K562 (cell line): ENCODE measurements at regions not wholly inside any gene's neighbourhood (a gene's known extent, or its start where the extent isn't known, plus 50 kb on each side); places are given as distances from the start of the nearest gene placed in this dataset.

Experiments
- ATAC-seq: fragments of 200-7000 bp; cut with Tn5 transposase; 3 replicates; pipeline ENCODE4 v1.9.1; 2020; ENCODE audit warnings: moderate library complexity
- BruUV-seq: library from RNA; stranded (reverse); fragments of 400-500 nt; replicated peaks from 2 replicates; lab custom pipeline; 2021; lab: Mats Ljungman, UMichigan
- CTCF ChIA-PET: fragments of 300-600 bp; formaldehyde crosslinking; extraction: SDS; loops from one replicate; lab custom pipeline; 2021; ENCODE audit warnings: low intra/inter-chr PET ratio; lab: Yijun Ruan, JAX
- POLR2A ChIA-PET: fragments of 300-600, 350-650 bp; sonication (Branson Sonifier 250); formaldehyde crosslinking; extraction: SDS; loops from one replicate; lab custom pipeline; 2021; ENCODE audit warnings: antibody characterized with exemption, inconsistent platforms; lab: Yijun Ruan, JAX
- DNase-seq, 4 experiments: peaks; one replicate each; pipeline versions ENCODE4 v3.0.0 to v3.0.0-alpha.2; 2011 to 2018; ENCODE audit warnings: low spot score in 3 of 4, mixed read lengths in 3 of 4; ENCODE audit errors: extremely low read depth in 1 of 4
- FAIRE-seq: peaks from 2 replicates; lab custom pipeline; 2011; peaks lifted over from hg19 to GRCh38; lab: Jason Lieb, UNC
- H2AFZ ChIP-seq: 2 replicates; pipeline ENCODE4 v1.6.0; 2011; ENCODE audit warnings: low read depth, low read length, control low read depth, inconsistent platforms
- H3K27ac ChIP-seq: fragments of 200-600 bp; 3 replicates; pipeline ENCODE4 v1.8.0; 2011; ENCODE audit warnings: low read depth, mild to moderate bottlenecking, control low read depth, inconsistent platforms, low read length, moderate library complexity, mixed read lengths; ENCODE audit errors: extremely low read depth
- H3K27me3 ChIP-seq, 2 experiments: fragments of 300-600 bp in 1 of 2; 2 replicates in 1 of 2; 3 replicates in 1 of 2; pipeline versions ENCODE4 v1.6.0 to v1.8.0; 2011; ENCODE audit warnings: inconsistent platforms in 2 of 2, low read length in 2 of 2, mild to moderate bottlenecking in 1 of 2, mixed read lengths in 1 of 2, moderate library complexity in 1 of 2; ENCODE audit not compliant: control insufficient read depth in 2 of 2, insufficient read depth in 2 of 2
- H3K36me3 ChIP-seq: fragments of 300-600 bp; 3 replicates; pipeline ENCODE4 v1.8.0; 2011; ENCODE audit warnings: mild to moderate bottlenecking, low read length, inconsistent platforms; ENCODE audit not compliant: control insufficient read depth, insufficient read depth
- H3K4me1 ChIP-seq, 2 experiments: fragments of 200-600 bp in 1 of 2; replicated peaks in 1 of 2; 2 replicates in 1 of 2; 3 replicates in 1 of 2; pipeline versions ENCODE4 v1.5.1 to v1.8.0; 2011; ENCODE audit warnings: inconsistent platforms in 2 of 2, low read length in 2 of 2, mild to moderate bottlenecking in 1 of 2, mixed read lengths in 1 of 2, moderate library complexity in 1 of 2; ENCODE audit not compliant: control insufficient read depth in 2 of 2, insufficient read depth in 2 of 2
- H3K4me2 ChIP-seq: 2 replicates; pipeline ENCODE4 v1.6.1; 2011; ENCODE audit warnings: low read length, control low read depth, inconsistent platforms, mixed read lengths; ENCODE audit not compliant: insufficient read depth
- H3K4me3 ChIP-seq: fragments of 200-600 bp; sonication (generic), shearing (Covaris generic); 2 replicates; pipeline ENCODE4 v1.5.1; 2016; ENCODE audit warnings: control low read depth, inconsistent platforms
- H3K79me2 ChIP-seq: fragments of 200-600 bp; 3 replicates; pipeline ENCODE4 v1.8.0; 2011; ENCODE audit warnings: low read length, inconsistent platforms; ENCODE audit not compliant: control insufficient read depth, insufficient read depth
- H3K9ac ChIP-seq, 2 experiments: 2 replicates each; pipeline versions ENCODE4 v1.6.0 to v1.6.1; 2011; ENCODE audit warnings: low read depth in 2 of 2, low read length in 2 of 2, control low read depth in 1 of 2, inconsistent platforms in 1 of 2, mild to moderate bottlenecking in 1 of 2, mixed read lengths in 1 of 2; ENCODE audit not compliant: insufficient read depth in 1 of 2
- H3K9me1 ChIP-seq: one replicate; pipeline ENCODE4 v1.6.0; 2011; ENCODE audit warnings: inconsistent platforms, mild to moderate bottlenecking, low read length, moderate library complexity; ENCODE audit not compliant: control insufficient read depth, insufficient read depth
- H3K9me3 ChIP-seq: replicated peaks from 2 replicates; pipeline ENCODE4 v1.5.1; 2011; ENCODE audit warnings: low read depth, low read length, inconsistent platforms; ENCODE audit not compliant: control insufficient read depth, insufficient read depth
- H4K20me1 ChIP-seq: replicated peaks from 2 replicates; pipeline ENCODE4 v1.6.1; 2011; ENCODE audit warnings: low read length, inconsistent platforms, mixed read lengths; ENCODE audit not compliant: control insufficient read depth, insufficient read depth
- ARID2 ChIP-seq: fragments of 450-650 bp; IDR thresholded peaks from 2 replicates; pipeline ENCODE4 v1.6.1; 2017; ENCODE audit warnings: antibody characterized with exemption, mild to moderate bottlenecking
- BDP1 ChIP-seq: IDR thresholded peaks from 3 replicates; pipeline ENCODE4 v1.6.1; 2011; ENCODE audit not compliant: insufficient read length, insufficient read depth
- E2F1 ChIP-seq: sonication (generic); formaldehyde crosslinking; IDR thresholded peaks from 2 replicates; pipeline ENCODE4 v1.8.1; 2023; ENCODE audit warnings: mild to moderate bottlenecking, missing genetic modification reagents, moderate library complexity
- HDAC8 ChIP-seq: fragments of 450-650 bp; IDR thresholded peaks from 2 replicates; pipeline ENCODE4 v1.6.1; 2016; ENCODE audit warnings: mild to moderate bottlenecking, missing genetic modification characterization, moderate library complexity, missing compliant biosample characterization
- KAT2B ChIP-seq: IDR thresholded peaks from one replicate; pipeline ENCODE4 v1.6.1; 2012; ENCODE audit warnings: low read depth, mild to moderate bottlenecking, control low read depth, inconsistent platforms, low read length, moderate library complexity
- KLF6 ChIP-seq: fragments of 250-450 bp; sonication (Bioruptor Pico); IDR thresholded peaks from 2 replicates; pipeline ENCODE4 v1.4.0; 2020; ENCODE audit warnings: mild to moderate bottlenecking, moderate library complexity, borderline replicate concordance
- MBD2 ChIP-seq: sonication (generic); IDR thresholded peaks from 2 replicates; pipeline ENCODE4 v1.6.1; 2016; ENCODE audit warnings: low read depth, borderline replicate concordance
- MEIS2 ChIP-seq: fragments of 450-650 bp; IDR thresholded peaks from 2 replicates; pipeline ENCODE4 v1.6.1; 2014; ENCODE audit warnings: mild to moderate bottlenecking; ENCODE audit not compliant: partially characterized antibody
- MXI1 ChIP-seq: IDR thresholded peaks from 2 replicates; pipeline ENCODE4 v1.6.1; 2011; ENCODE audit warnings: low read depth, mild to moderate bottlenecking, improper control_type of control experiment, low read length
- SMAD2 ChIP-seq: fragments of 150-350 bp; IDR thresholded peaks from 2 replicates; pipeline ENCODE4 v1.6.1; 2014; ENCODE audit warnings: low read depth, mild to moderate bottlenecking, low read length
- SREBF1 ChIP-seq: fragments of 150-350 bp; IDR thresholded peaks from 2 replicates; pipeline ENCODE4 v1.6.1; 2014; ENCODE audit warnings: antibody characterized with exemption, low read depth, low read length, borderline replicate concordance
- ZNF436 ChIP-seq: fragments of 250-450, 450-650 bp; sonication (Bioruptor Pico); formaldehyde crosslinking; IDR thresholded peaks from 2 replicates; pipeline ENCODE4 v1.7.0; 2020; ENCODE audit warnings: mild to moderate bottlenecking
- ZNF740 ChIP-seq, 3 experiments: fragments of 200-800 bp in 1 of 3; sonication (Bioruptor generic) in 1 of 3; sonication (generic) in 1 of 3; formaldehyde crosslinking in 1 of 3; IDR thresholded peaks; 2 replicates each; pipeline versions ENCODE4 v1.6.1 to v1.8.0; 2016 to 2022; ENCODE audit warnings: mild to moderate bottlenecking in 2 of 3, missing compliant biosample characterization in 2 of 3, missing genetic modification characterization in 2 of 3, missing genetic modification reagents in 1 of 3
- WGBS: fragments of 100-300 bp; shearing (Covaris generic); methylation state at CpG from one replicate; pipeline ENCODE4 v1.1.6; 2016; ENCODE audit warnings: low coverage, mixed read lengths; ENCODE audit not compliant: insufficient coverage; ENCODE audit errors: missing lambda C conversion rate; 5-methylcytosine and 5-hydroxymethylcytosine counted together
- in situ Hi-C: fragments of 300-500 bp; cut with MboI; formaldehyde crosslinking; loops from 4 replicates; pipeline ENCODE4 v1.15.0; 2018; ENCODE audit warnings: inconsistent platforms, mixed read lengths
- intact Hi-C: fragments of 100-400 bp; cut with micrococcal nuclease; formaldehyde crosslinking; loops from 2 replicates; pipeline ENCODE4 v1.14.2; 2022
- TF ChIP-seq, protein P1 (sequence below): fragments of 200-800 bp; sonication (Bioruptor generic); IDR thresholded peaks from 2 replicates; pipeline ENCODE4 v1.6.1; 2016; ENCODE audit warnings: missing genetic modification characterization, missing compliant biosample characterization

GRCh38 chr5:39986614-39987013, 561.8 kb upstream of the DAB2 start (continued):
- no peak for TF ChIP-seq ZNF740 (CRISPR knock-in tag; IDR thresholded peaks at IDR 0.05)
- TF ChIP-seq ZNF740 (tag; IDR thresholded peaks at IDR 0.05), result no peak
- no peak for TF ChIP-seq E2F1 (CRISPR knock-in tag)
- no peak for TF ChIP-seq ARID2
- no peak for TF ChIP-seq ZNF436
- no peak for TF ChIP-seq KLF6 (CRISPR knock-in tag)
- TF ChIP-seq, all 486 proteins: peak for 0

GRCh38 chr5:39980056-39980455, 555.3 kb upstream of the DAB2 start:
- intact Hi-C loops (no loop called here), in situ Hi-C loops (no loop called here)
- no TSS peak for BruUV-seq
- Histone ChIP-seq H4K20me1 (no peaks in the 10 kb centered on the region), H3K27me3 (no peaks in the 10 kb centered on the region), H3K79me2 (no peaks in the 10 kb centered on the region), H3K9me3 (peaks cover 1% of the 10 kb centered on the region; the same call in 1 of the 2 replicates), H3K4me3 (no peak overlapping the region), H3K9me1 (no peaks in the 10 kb centered on the region), H3K4me1 (no peaks in the 10 kb centered on the region), H3K4me2 (no peak overlapping the region), H2AFZ (no peak overlapping the region), H3K27ac (no peak overlapping the region), H3K36me3 (no peaks in the 10 kb centered on the region), H3K9ac (no peak overlapping the region)
- DNase-seq, result no peak
- ATAC-seq, result no peak
- WGBS, result 0% methylated on average over 1 of the region's 1 CpG
- POLR2A ChIA-PET, result no interaction called here
- CTCF ChIA-PET, result no interaction called here
- TF ChIP-seq SMAD2 (no peak), MXI1 (no peak), MBD2 (no peak), MEIS2 (no peak), KAT2B (no peak), BDP1 (no peak), HDAC8 (no peak), SREBF1 (no peak)
- TF ChIP-seq, protein P1, sequence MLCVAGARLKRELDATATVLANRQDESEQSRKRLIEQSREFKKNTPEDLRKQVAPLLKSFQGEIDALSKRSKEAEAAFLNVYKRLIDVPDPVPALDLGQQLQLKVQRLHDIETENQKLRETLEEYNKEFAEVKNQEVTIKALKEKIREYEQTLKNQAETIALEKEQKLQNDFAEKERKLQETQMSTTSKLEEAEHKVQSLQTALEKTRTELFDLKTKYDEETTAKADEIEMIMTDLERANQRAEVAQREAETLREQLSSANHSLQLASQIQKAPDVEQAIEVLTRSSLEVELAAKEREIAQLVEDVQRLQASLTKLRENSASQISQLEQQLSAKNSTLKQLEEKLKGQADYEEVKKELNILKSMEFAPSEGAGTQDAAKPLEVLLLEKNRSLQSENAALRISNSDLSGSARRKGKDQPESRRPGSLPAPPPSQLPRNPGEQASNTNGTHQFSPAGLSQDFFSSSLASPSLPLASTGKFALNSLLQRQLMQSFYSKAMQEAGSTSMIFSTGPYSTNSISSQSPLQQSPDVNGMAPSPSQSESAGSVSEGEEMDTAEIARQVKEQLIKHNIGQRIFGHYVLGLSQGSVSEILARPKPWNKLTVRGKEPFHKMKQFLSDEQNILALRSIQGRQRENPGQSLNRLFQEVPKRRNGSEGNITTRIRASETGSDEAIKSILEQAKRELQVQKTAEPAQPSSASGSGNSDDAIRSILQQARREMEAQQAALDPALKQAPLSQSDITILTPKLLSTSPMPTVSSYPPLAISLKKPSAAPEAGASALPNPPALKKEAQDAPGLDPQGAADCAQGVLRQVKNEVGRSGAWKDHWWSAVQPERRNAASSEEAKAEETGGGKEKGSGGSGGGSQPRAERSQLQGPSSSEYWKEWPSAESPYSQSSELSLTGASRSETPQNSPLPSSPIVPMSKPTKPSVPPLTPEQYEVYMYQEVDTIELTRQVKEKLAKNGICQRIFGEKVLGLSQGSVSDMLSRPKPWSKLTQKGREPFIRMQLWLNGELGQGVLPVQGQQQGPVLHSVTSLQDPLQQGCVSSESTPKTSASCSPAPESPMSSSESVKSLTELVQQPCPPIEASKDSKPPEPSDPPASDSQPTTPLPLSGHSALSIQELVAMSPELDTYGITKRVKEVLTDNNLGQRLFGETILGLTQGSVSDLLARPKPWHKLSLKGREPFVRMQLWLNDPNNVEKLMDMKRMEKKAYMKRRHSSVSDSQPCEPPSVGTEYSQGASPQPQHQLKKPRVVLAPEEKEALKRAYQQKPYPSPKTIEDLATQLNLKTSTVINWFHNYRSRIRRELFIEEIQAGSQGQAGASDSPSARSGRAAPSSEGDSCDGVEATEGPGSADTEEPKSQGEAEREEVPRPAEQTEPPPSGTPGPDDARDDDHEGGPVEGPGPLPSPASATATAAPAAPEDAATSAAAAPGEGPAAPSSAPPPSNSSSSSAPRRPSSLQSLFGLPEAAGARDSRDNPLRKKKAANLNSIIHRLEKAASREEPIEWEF (CRISPR knock-in tag), result no peak
- no peak for FAIRE-seq
